K562 (cell line): ENCODE measurements at regions not wholly inside any gene's neighbourhood (a gene's known extent, or its start where the extent isn't known, plus 50 kb on each side); places are given as distances from the start of the nearest gene placed in this dataset.

Experiments
- ATAC-seq: fragments of 200-7000 bp; cut with Tn5 transposase; 3 replicates; pipeline ENCODE4 v1.9.1; 2020; ENCODE audit warnings: moderate library complexity
- BruUV-seq: library from RNA; stranded (reverse); fragments of 400-500 nt; replicated peaks from 2 replicates; lab custom pipeline; 2021; lab: Mats Ljungman, UMichigan
- CTCF ChIA-PET: fragments of 300-600 bp; formaldehyde crosslinking; extraction: SDS; loops from one replicate; lab custom pipeline; 2021; ENCODE audit warnings: low intra/inter-chr PET ratio; lab: Yijun Ruan, JAX
- POLR2A ChIA-PET: fragments of 300-600, 350-650 bp; sonication (Branson Sonifier 250); formaldehyde crosslinking; extraction: SDS; loops from one replicate; lab custom pipeline; 2021; ENCODE audit warnings: antibody characterized with exemption, inconsistent platforms; lab: Yijun Ruan, JAX
- DNase-seq, 4 experiments: peaks; one replicate each; pipeline versions ENCODE4 v3.0.0 to v3.0.0-alpha.2; 2011 to 2018; ENCODE audit warnings: low spot score in 3 of 4, mixed read lengths in 3 of 4; ENCODE audit errors: extremely low read depth in 1 of 4
- FAIRE-seq: peaks from 2 replicates; lab custom pipeline; 2011; peaks lifted over from hg19 to GRCh38; lab: Jason Lieb, UNC
- H2AFZ ChIP-seq: 2 replicates; pipeline ENCODE4 v1.6.0; 2011; ENCODE audit warnings: low read depth, low read length, control low read depth, inconsistent platforms
- H3K27ac ChIP-seq: fragments of 200-600 bp; 3 replicates; pipeline ENCODE4 v1.8.0; 2011; ENCODE audit warnings: low read depth, mild to moderate bottlenecking, control low read depth, inconsistent platforms, low read length, moderate library complexity, mixed read lengths; ENCODE audit errors: extremely low read depth
- H3K27me3 ChIP-seq, 2 experiments: fragments of 300-600 bp in 1 of 2; 2 replicates in 1 of 2; 3 replicates in 1 of 2; pipeline versions ENCODE4 v1.6.0 to v1.8.0; 2011; ENCODE audit warnings: inconsistent platforms in 2 of 2, low read length in 2 of 2, mild to moderate bottlenecking in 1 of 2, mixed read lengths in 1 of 2, moderate library complexity in 1 of 2; ENCODE audit not compliant: control insufficient read depth in 2 of 2, insufficient read depth in 2 of 2
- H3K36me3 ChIP-seq: fragments of 300-600 bp; 3 replicates; pipeline ENCODE4 v1.8.0; 2011; ENCODE audit warnings: mild to moderate bottlenecking, low read length, inconsistent platforms; ENCODE audit not compliant: control insufficient read depth, insufficient read depth
- H3K4me1 ChIP-seq, 2 experiments: fragments of 200-600 bp in 1 of 2; replicated peaks in 1 of 2; 2 replicates in 1 of 2; 3 replicates in 1 of 2; pipeline versions ENCODE4 v1.5.1 to v1.8.0; 2011; ENCODE audit warnings: inconsistent platforms in 2 of 2, low read length in 2 of 2, mild to moderate bottlenecking in 1 of 2, mixed read lengths in 1 of 2, moderate library complexity in 1 of 2; ENCODE audit not compliant: control insufficient read depth in 2 of 2, insufficient read depth in 2 of 2
- H3K4me2 ChIP-seq: 2 replicates; pipeline ENCODE4 v1.6.1; 2011; ENCODE audit warnings: low read length, control low read depth, inconsistent platforms, mixed read lengths; ENCODE audit not compliant: insufficient read depth
- H3K4me3 ChIP-seq: fragments of 200-600 bp; sonication (generic), shearing (Covaris generic); 2 replicates; pipeline ENCODE4 v1.5.1; 2016; ENCODE audit warnings: control low read depth, inconsistent platforms
- H3K79me2 ChIP-seq: fragments of 200-600 bp; 3 replicates; pipeline ENCODE4 v1.8.0; 2011; ENCODE audit warnings: low read length, inconsistent platforms; ENCODE audit not compliant: control insufficient read depth, insufficient read depth
- H3K9ac ChIP-seq, 2 experiments: 2 replicates each; pipeline versions ENCODE4 v1.6.0 to v1.6.1; 2011; ENCODE audit warnings: low read depth in 2 of 2, low read length in 2 of 2, control low read depth in 1 of 2, inconsistent platforms in 1 of 2, mild to moderate bottlenecking in 1 of 2, mixed read lengths in 1 of 2; ENCODE audit not compliant: insufficient read depth in 1 of 2
- H3K9me1 ChIP-seq: one replicate; pipeline ENCODE4 v1.6.0; 2011; ENCODE audit warnings: inconsistent platforms, mild to moderate bottlenecking, low read length, moderate library complexity; ENCODE audit not compliant: control insufficient read depth, insufficient read depth
- H3K9me3 ChIP-seq: replicated peaks from 2 replicates; pipeline ENCODE4 v1.5.1; 2011; ENCODE audit warnings: low read depth, low read length, inconsistent platforms; ENCODE audit not compliant: control insufficient read depth, insufficient read depth
- H4K20me1 ChIP-seq: replicated peaks from 2 replicates; pipeline ENCODE4 v1.6.1; 2011; ENCODE audit warnings: low read length, inconsistent platforms, mixed read lengths; ENCODE audit not compliant: control insufficient read depth, insufficient read depth
- BRF2 ChIP-seq: IDR thresholded peaks from 3 replicates; pipeline ENCODE4 v1.6.1; 2011; ENCODE audit warnings: borderline replicate concordance, mild to moderate bottlenecking; ENCODE audit not compliant: insufficient read length, insufficient read depth
- CBX1 ChIP-seq: sonication (generic); IDR thresholded peaks from 2 replicates; pipeline ENCODE4 v1.6.1; 2016; ENCODE audit warnings: antibody characterized with exemption, low read depth, mild to moderate bottlenecking
- CXXC5 ChIP-seq: fragments of 250-450 bp; sonication (Bioruptor Pico); IDR thresholded peaks from 2 replicates; pipeline ENCODE4 v1.8.0; 2022; ENCODE audit warnings: inconsistent platforms, mild to moderate bottlenecking, moderate library complexity
- HINFP ChIP-seq: fragments of 450-650 bp; conservative IDR thresholded peaks from 2 replicates; pipeline ENCODE4 v1.6.1; 2016; ENCODE audit warnings: missing genetic modification characterization, low read depth, mild to moderate bottlenecking, control low read depth, missing compliant biosample characterization
- HOMEZ ChIP-seq: fragments of 250-450 bp; sonication (Bioruptor Pico); IDR thresholded peaks from 2 replicates; pipeline ENCODE4 v1.4.0; 2020; ENCODE audit warnings: mild to moderate bottlenecking, moderate library complexity
- ZKSCAN8 ChIP-seq: fragments of 200-800 bp; sonication (Bioruptor generic); IDR thresholded peaks from 2 replicates; pipeline ENCODE4 v1.6.1; 2016; ENCODE audit warnings: missing genetic modification characterization, missing compliant biosample characterization
- ZNF699 ChIP-seq: fragments of 250-450 bp; sonication (Bioruptor Pico); IDR thresholded peaks from 2 replicates; pipeline ENCODE4 v1.8.0; 2021; ENCODE audit warnings: mild to moderate bottlenecking, moderate library complexity; ENCODE audit not compliant: insufficient replicate concordance
- ZSCAN29 ChIP-seq: fragments of 450-650 bp; IDR thresholded peaks from 2 replicates; pipeline ENCODE4 v1.6.1; 2017
- WGBS: fragments of 100-300 bp; shearing (Covaris generic); methylation state at CpG from one replicate; pipeline ENCODE4 v1.1.6; 2016; ENCODE audit warnings: low coverage, mixed read lengths; ENCODE audit not compliant: insufficient coverage; ENCODE audit errors: missing lambda C conversion rate; 5-methylcytosine and 5-hydroxymethylcytosine counted together
- in situ Hi-C: fragments of 300-500 bp; cut with MboI; formaldehyde crosslinking; loops from 4 replicates; pipeline ENCODE4 v1.15.0; 2018; ENCODE audit warnings: inconsistent platforms, mixed read lengths
- intact Hi-C: fragments of 100-400 bp; cut with micrococcal nuclease; formaldehyde crosslinking; loops from 2 replicates; pipeline ENCODE4 v1.14.2; 2022
- TF ChIP-seq, protein P1 (sequence below): IDR thresholded peaks from 2 replicates; pipeline ENCODE4 v1.6.1; 2014; ENCODE audit warnings: antibody characterized with exemption
- TF ChIP-seq, protein P2 (sequence below): sonication (generic); formaldehyde crosslinking; IDR thresholded peaks from 2 replicates; pipeline ENCODE4 v1.8.0; 2022; ENCODE audit warnings: missing genetic modification reagents, mild to moderate bottlenecking, moderate library complexity, borderline replicate concordance
- TF ChIP-seq, protein P3 (sequence below): sonication (generic); formaldehyde crosslinking; IDR thresholded peaks from 2 replicates; pipeline ENCODE4 v1.9.0; 2022; ENCODE audit warnings: mild to moderate bottlenecking, missing genetic modification reagents

- no peak for FAIRE-seq
- 0% methylated on average over 1 of the region's 1 CpG for WGBS
- POLR2A ChIA-PET = no interaction called here
- TF ChIP-seq CBX1 (no peak), CXXC5 (no peak), ZSCAN29 (no peak), HINFP (no peak), ZKSCAN8 (CRISPR knock-in tag) (no peak), ZNF699 (CRISPR knock-in tag) (no peak), BRF2 (no peak), HOMEZ (CRISPR knock-in tag) (no peak)
- TF ChIP-seq, protein P1, sequence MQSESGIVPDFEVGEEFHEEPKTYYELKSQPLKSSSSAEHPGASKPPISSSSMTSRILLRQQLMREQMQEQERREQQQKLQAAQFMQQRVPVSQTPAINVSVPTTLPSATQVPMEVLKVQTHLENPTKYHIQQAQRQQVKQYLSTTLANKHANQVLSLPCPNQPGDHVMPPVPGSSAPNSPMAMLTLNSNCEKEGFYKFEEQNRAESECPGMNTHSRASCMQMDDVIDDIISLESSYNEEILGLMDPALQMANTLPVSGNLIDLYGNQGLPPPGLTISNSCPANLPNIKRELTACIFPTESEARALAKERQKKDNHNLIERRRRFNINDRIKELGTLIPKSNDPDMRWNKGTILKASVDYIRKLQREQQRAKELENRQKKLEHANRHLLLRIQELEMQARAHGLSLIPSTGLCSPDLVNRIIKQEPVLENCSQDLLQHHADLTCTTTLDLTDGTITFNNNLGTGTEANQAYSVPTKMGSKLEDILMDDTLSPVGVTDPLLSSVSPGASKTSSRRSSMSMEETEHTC = no peak
- TF ChIP-seq, protein P2, sequence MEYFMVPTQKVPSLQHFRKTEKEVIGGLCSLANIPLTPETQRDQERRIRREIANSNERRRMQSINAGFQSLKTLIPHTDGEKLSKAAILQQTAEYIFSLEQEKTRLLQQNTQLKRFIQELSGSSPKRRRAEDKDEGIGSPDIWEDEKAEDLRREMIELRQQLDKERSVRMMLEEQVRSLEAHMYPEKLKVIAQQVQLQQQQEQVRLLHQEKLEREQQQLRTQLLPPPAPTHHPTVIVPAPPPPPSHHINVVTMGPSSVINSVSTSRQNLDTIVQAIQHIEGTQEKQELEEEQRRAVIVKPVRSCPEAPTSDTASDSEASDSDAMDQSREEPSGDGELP = no peak
- TF ChIP-seq, protein P3, sequence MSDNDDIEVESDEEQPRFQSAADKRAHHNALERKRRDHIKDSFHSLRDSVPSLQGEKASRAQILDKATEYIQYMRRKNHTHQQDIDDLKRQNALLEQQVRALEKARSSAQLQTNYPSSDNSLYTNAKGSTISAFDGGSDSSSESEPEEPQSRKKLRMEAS (CRISPR knock-in tag) = no peak
These were observed 1614.6 kb downstream of the PCDH7 start for GRCh38 chr4:32334759-32335158.

More at GRCh38 chr4:32334759-32335158, 1614.6 kb downstream of the PCDH7 start:
- intact Hi-C loops = no loop called here
- no peaks in the 10 kb centered on the region for H3K27me3 ChIP-seq
- H3K9me3 ChIP-seq = no peaks in the 10 kb centered on the region
- in situ Hi-C loops = no loop called here
- no peaks in the 10 kb centered on the region for H3K79me2 ChIP-seq
- no peak overlapping the region for H3K4me3 ChIP-seq
- no peak overlapping the region for H2AFZ ChIP-seq
- H3K9me1 ChIP-seq = no peaks in the 10 kb centered on the region
- H3K4me1 ChIP-seq = no peaks in the 10 kb centered on the region
- no peaks in the 10 kb centered on the region for H4K20me1 ChIP-seq
- CTCF ChIA-PET = no interaction called here
- H3K36me3 ChIP-seq = no peaks in the 10 kb centered on the region
- no peak overlapping the region for H3K9ac ChIP-seq
- no peak overlapping the region for H3K4me2 ChIP-seq
- no peak overlapping the region for H3K27ac ChIP-seq
- ATAC-seq (no peak), DNase-seq (no peak)
- no TSS peak for BruUV-seq
